ENCODE measurements at regions not wholly inside any gene's neighbourhood (a gene's known extent, or its start where the extent isn't known, plus 50 kb on each side); places are given as distances from the start of the nearest gene placed in this dataset.

- TF ChIP-seq EZH2 (IDR thresholded peaks at IDR 0.05; ENCODE audit: insufficient read depth, poor library complexity, severe bottlenecking) (no peak), EZH2phosphoT487 (IDR thresholded peaks at IDR 0.05; ENCODE audit: insufficient read depth, low read depth) (no peak)
These were observed 249.7 kb upstream of the GSE1 start for GRCh38 chr16:85363427-85363826.
